ENCODE measurements at regions not wholly inside any gene's neighbourhood (a gene's known extent, or its start where the extent isn't known, plus 50 kb on each side); places are given as distances from the start of the nearest gene placed in this dataset.

- Histone ChIP-seq H3K9ac (ENCODE audit: low read depth, low read length, poor library complexity, severe bottlenecking) (no peak overlapping the region), H3K4me1 (ENCODE audit: insufficient read depth, low read length, poor library complexity, severe bottlenecking) (no peaks in the 10 kb centered on the region), H3K27me3 (ENCODE audit: insufficient read depth, low read length, poor library complexity, severe bottlenecking) (no peaks in the 10 kb centered on the region), H3K4me2 (ENCODE audit: low read depth, low read length, poor library complexity, severe bottlenecking) (no peak overlapping the region), H2AFZ (ENCODE audit: low read length) (no peak overlapping the region), H3K9me3 (ENCODE audit: insufficient read depth, low read depth, low read length) (no peaks in the 10 kb centered on the region), H3K79me2 (ENCODE audit: insufficient read depth, low read length) (no peaks in the 10 kb centered on the region), H3K36me3 (ENCODE audit: insufficient read depth, low read length) (no peaks in the 10 kb centered on the region), H3K9me2 (replicated peaks; ENCODE audit: low read depth, low read length) (no peaks in the 10 kb centered on the region), H3K4me3 (ENCODE audit: low read length, poor library complexity, severe bottlenecking) (no peak overlapping the region), H3F3A (ENCODE audit: low read depth) (no peaks in the 10 kb centered on the region), H4K20me1 (ENCODE audit: insufficient read depth, low read length, poor library complexity, severe bottlenecking) (no peaks in the 10 kb centered on the region)
- TF ChIP-seq EZH2phosphoT487 (IDR thresholded peaks at IDR 0.05; ENCODE audit: borderline replicate concordance): no peak
Measured at GRCh38 chr12:108462686-108463085, 52.4 kb upstream of the FICD start.

GRCh38 chr12:108461058-108461660 lies 53.9 kb upstream of the FICD start:
- TF ChIP-seq CTCF (conservative IDR thresholded peaks at IDR 0.05; ENCODE audit: low read length): no peak
- H3K79me2 ChIP-seq (ENCODE audit: insufficient read depth, low read length): no peaks in the 10 kb centered on the region
- no peaks in the 10 kb centered on the region for H3K36me3 ChIP-seq (ENCODE audit: insufficient read depth, low read length)
- H2AFZ ChIP-seq (ENCODE audit: low read length): no peak overlapping the region
- H3K9ac ChIP-seq (ENCODE audit: low read depth, low read length, poor library complexity, severe bottlenecking): no peak overlapping the region
- no peaks in the 10 kb centered on the region for H3K4me1 ChIP-seq (ENCODE audit: insufficient read depth, low read length, poor library complexity, severe bottlenecking)
- no peak overlapping the region for H3K4me3 ChIP-seq (ENCODE audit: low read length, poor library complexity, severe bottlenecking)
- H3K9me2 ChIP-seq (replicated peaks; ENCODE audit: low read depth, low read length): no peaks in the 10 kb centered on the region
- H3K9me3 ChIP-seq (ENCODE audit: insufficient read depth, low read depth, low read length): no peaks in the 10 kb centered on the region
- H3F3A ChIP-seq (ENCODE audit: low read depth): no peaks in the 10 kb centered on the region
- H3K4me2 ChIP-seq (ENCODE audit: low read depth, low read length, poor library complexity, severe bottlenecking): no peak overlapping the region
- no peaks in the 10 kb centered on the region for H3K27me3 ChIP-seq (ENCODE audit: insufficient read depth, low read length, poor library complexity, severe bottlenecking)
- H4K20me1 ChIP-seq (ENCODE audit: insufficient read depth, low read length, poor library complexity, severe bottlenecking): no peaks in the 10 kb centered on the region

- no peaks in the 10 kb centered on the region for H3K36me3 ChIP-seq (ENCODE audit: insufficient read depth, low read length)
- no peaks in the 10 kb centered on the region for H3F3A ChIP-seq (ENCODE audit: low read depth)
- H3K9me2 ChIP-seq (replicated peaks; ENCODE audit: low read depth, low read length): no peaks in the 10 kb centered on the region
- H3K4me3 ChIP-seq (ENCODE audit: low read length, poor library complexity, severe bottlenecking): no peak overlapping the region
- no peaks in the 10 kb centered on the region for H3K79me2 ChIP-seq (ENCODE audit: insufficient read depth, low read length)
- H3K9me3 ChIP-seq (ENCODE audit: insufficient read depth, low read depth, low read length): no peaks in the 10 kb centered on the region
- H3K4me1 ChIP-seq (ENCODE audit: insufficient read depth, low read length, poor library complexity, severe bottlenecking): no peaks in the 10 kb centered on the region
- no peak overlapping the region for H3K4me2 ChIP-seq (ENCODE audit: low read depth, low read length, poor library complexity, severe bottlenecking)
- no peaks in the 10 kb centered on the region for H3K27me3 ChIP-seq (ENCODE audit: insufficient read depth, low read length, poor library complexity, severe bottlenecking)
- H3K9ac ChIP-seq (ENCODE audit: low read depth, low read length, poor library complexity, severe bottlenecking): no peak overlapping the region
- TF ChIP-seq EZH2phosphoT487 (IDR thresholded peaks at IDR 0.05; ENCODE audit: borderline replicate concordance) (no peak), CTCF (conservative IDR thresholded peaks at IDR 0.05; ENCODE audit: low read length) (no peak)
- H4K20me1 ChIP-seq (ENCODE audit: insufficient read depth, low read length, poor library complexity, severe bottlenecking): no peaks in the 10 kb centered on the region
- no peak overlapping the region for H2AFZ ChIP-seq (ENCODE audit: low read length)
Measured at GRCh38 chr12:108459149-108459548, 55.9 kb upstream of the FICD start.

GRCh38 chr12:108457734-108458361 lies 57.2 kb upstream of the FICD start:
- no peaks in the 10 kb centered on the region for H3K4me1 ChIP-seq (ENCODE audit: insufficient read depth, low read length, poor library complexity, severe bottlenecking)
- H3K9me3 ChIP-seq (ENCODE audit: insufficient read depth, low read depth, low read length): no peaks in the 10 kb centered on the region
- H3K36me3 ChIP-seq (ENCODE audit: insufficient read depth, low read length): no peaks in the 10 kb centered on the region
- H3K9ac ChIP-seq (ENCODE audit: low read depth, low read length, poor library complexity, severe bottlenecking): no peak overlapping the region
- no peaks in the 10 kb centered on the region for H3K27me3 ChIP-seq (ENCODE audit: insufficient read depth, low read length, poor library complexity, severe bottlenecking)
- no peak overlapping the region for H3K4me3 ChIP-seq (ENCODE audit: low read length, poor library complexity, severe bottlenecking)
- H3K79me2 ChIP-seq (ENCODE audit: insufficient read depth, low read length): no peaks in the 10 kb centered on the region
- no peaks in the 10 kb centered on the region for H3K9me2 ChIP-seq (replicated peaks; ENCODE audit: low read depth, low read length)
- TF ChIP-seq EZH2phosphoT487 (IDR thresholded peaks at IDR 0.05; ENCODE audit: borderline replicate concordance) (no peak), CTCF (conservative IDR thresholded peaks at IDR 0.05; ENCODE audit: low read length) (no peak)
- H3F3A ChIP-seq (ENCODE audit: low read depth): no peaks in the 10 kb centered on the region
- H3K4me2 ChIP-seq (ENCODE audit: low read depth, low read length, poor library complexity, severe bottlenecking): no peak overlapping the region
- no peak overlapping the region for H2AFZ ChIP-seq (ENCODE audit: low read length)
- no peaks in the 10 kb centered on the region for H4K20me1 ChIP-seq (ENCODE audit: insufficient read depth, low read length, poor library complexity, severe bottlenecking)

All from Loucy (cell line).